Nephron progenitor cell (in vitro differentiated cells): ENCODE measurements at regions not wholly inside any gene's neighbourhood (a gene's known extent, or its start where the extent isn't known, plus 50 kb on each side); places are given as distances from the start of the nearest gene placed in this dataset.

Source experiments
- DNase-seq: peaks from one replicate; pipeline ENCODE4 v3.0.0; 2021
- H3K27ac Mint-ChIP-seq: 2 replicates; pipeline ENCODE4 v1.8.0; 2021; ENCODE audit warnings: mild to moderate bottlenecking, moderate library complexity, mixed read lengths
- H3K27me3 Mint-ChIP-seq: 2 replicates; pipeline ENCODE4 v1.8.0; 2021; ENCODE audit warnings: mild to moderate bottlenecking, low read depth, mixed read lengths; ENCODE audit not compliant: poor library complexity
- H3K36me3 Mint-ChIP-seq: 2 replicates; pipeline ENCODE4 v1.8.0; 2021; ENCODE audit warnings: low read depth, mixed read lengths
- H3K4me1 Mint-ChIP-seq: 2 replicates; pipeline ENCODE4 v1.8.0; 2021; ENCODE audit warnings: mixed read lengths
- H3K4me3 Mint-ChIP-seq: 2 replicates; pipeline ENCODE4 v1.8.0; 2021; ENCODE audit warnings: mild to moderate bottlenecking, moderate library complexity, mixed read lengths
- H3K9me3 Mint-ChIP-seq: 2 replicates; pipeline ENCODE4 v1.8.0; 2021; ENCODE audit warnings: mild to moderate bottlenecking, moderate library complexity, mixed read lengths
- CTCF ChIP-seq: fragments of 200-600 bp; sonication (generic); IDR thresholded peaks from 2 replicates; pipeline ENCODE4 v1.5.0; 2021; ENCODE audit warnings: antibody characterized with exemption

GRCh38 chr5:35416217-35416988, 186.1 kb upstream of the PRLR start:
- Mint-ChIP-seq H3K27ac (no peak overlapping the region), H3K4me1 (no peaks in the 10 kb centered on the region), H3K4me3 (no peak overlapping the region), H3K9me3 (peaks cover 17% of the 10 kb centered on the region), H3K27me3 (no peaks in the 10 kb centered on the region), H3K36me3 (no peaks in the 10 kb centered on the region)
- no peak for TF ChIP-seq CTCF
- DNase-seq = no peak

GRCh38 chr5:35415309-35415708, 185.0 kb upstream of the PRLR start:
- Mint-ChIP-seq H3K4me3 (no peak overlapping the region), H3K9me3 (peaks cover 17% of the 10 kb centered on the region), H3K4me1 (no peaks in the 10 kb centered on the region), H3K27ac (no peak overlapping the region), H3K36me3 (no peaks in the 10 kb centered on the region), H3K27me3 (no peaks in the 10 kb centered on the region)
- DNase-seq = no peak
- no peak for TF ChIP-seq CTCF

- H3K4me1 Mint-ChIP-seq = no peaks in the 10 kb centered on the region
- H3K9me3 Mint-ChIP-seq = peaks cover 21% of the 10 kb centered on the region
- no peaks in the 10 kb centered on the region for H3K36me3 Mint-ChIP-seq
- no peak for TF ChIP-seq CTCF
- no peak overlapping the region for H3K27ac Mint-ChIP-seq
- H3K27me3 Mint-ChIP-seq = no peaks in the 10 kb centered on the region
- DNase-seq = no peak
- no peak overlapping the region for H3K4me3 Mint-ChIP-seq
Observed at GRCh38 chr5:35409361-35409760, 179.1 kb upstream of the PRLR start.

GRCh38 chr5:35408146-35408545, 177.9 kb upstream of the PRLR start:
- no peak for TF ChIP-seq CTCF
- Mint-ChIP-seq H3K4me1 (no peaks in the 10 kb centered on the region), H3K4me3 (no peak overlapping the region)

GRCh38 chr5:35407697-35408096, 177.4 kb upstream of the PRLR start:
- Mint-ChIP-seq H3K36me3 (no peaks in the 10 kb centered on the region), H3K9me3 (peaks cover 16% of the 10 kb centered on the region), H3K4me1 (no peaks in the 10 kb centered on the region), H3K4me3 (no peak overlapping the region), H3K27me3 (peaks cover 2% of the 10 kb centered on the region), H3K27ac (no peak overlapping the region)
- DNase-seq = no peak
- TF ChIP-seq CTCF = no peak

More at GRCh38 chr5:35408146-35408545, 177.9 kb upstream of the PRLR start:
- peaks cover 19% of the 10 kb centered on the region for H3K9me3 Mint-ChIP-seq
- H3K27me3 Mint-ChIP-seq = no peaks in the 10 kb centered on the region
- no peaks in the 10 kb centered on the region for H3K36me3 Mint-ChIP-seq
- DNase-seq = no peak
- H3K27ac Mint-ChIP-seq = no peak overlapping the region

GRCh38 chr5:35405938-35406337, 175.7 kb upstream of the PRLR start:
- Mint-ChIP-seq H3K36me3 (no peaks in the 10 kb centered on the region), H3K27ac (no peak overlapping the region), H3K27me3 (peaks cover 3% of the 10 kb centered on the region), H3K4me3 (no peak overlapping the region), H3K4me1 (no peaks in the 10 kb centered on the region), H3K9me3 (peaks cover 13% of the 10 kb centered on the region)
- TF ChIP-seq CTCF = no peak
- DNase-seq = no peak
